Left ventricle myocardium inferior (tissue), 1 donor: ENCODE measurements at regions not wholly inside any gene's neighbourhood (a gene's known extent, or its start where the extent isn't known, plus 50 kb on each side); places are given as distances from the start of the nearest gene placed in this dataset.

Source experiments
- DNase-seq: peaks from one replicate; pipeline ENCODE4 v3.0.0-alpha.2; 2020
- H3K27ac ChIP-seq: fragments of 200-600 bp; replicated peaks from 2 replicates; pipeline ENCODE4 v1.8.0; 2021
- H3K27me3 ChIP-seq: fragments of 200-600 bp; 2 replicates; pipeline ENCODE4 v1.8.0; 2021; ENCODE audit warnings: low read depth
- H3K36me3 ChIP-seq: fragments of 200-600 bp; 2 replicates; pipeline ENCODE4 v1.8.0; 2021
- H3K4me1 ChIP-seq: fragments of 200-600 bp; 2 replicates; pipeline ENCODE4 v1.8.0; 2021
- H3K4me3 ChIP-seq: fragments of 200-600 bp; 2 replicates; pipeline ENCODE4 v1.8.0; 2021; ENCODE audit warnings: mild to moderate bottlenecking, moderate library complexity
- H3K9me3 ChIP-seq: fragments of 200-600 bp; replicated peaks from 2 replicates; pipeline ENCODE4 v1.8.0; 2021
- CTCF ChIP-seq: fragments of 200-600 bp; IDR thresholded peaks from 2 replicates; pipeline ENCODE4 v1.8.0; 2021; ENCODE audit warnings: antibody characterized with exemption, mild to moderate bottlenecking, borderline replicate concordance
- intact Hi-C: fragments of 100-400 bp; cut with micrococcal nuclease; formaldehyde crosslinking; loops from one replicate; pipeline ENCODE4 v1.11.0; 2022
- donor health status: DM: no; HTN: yes; CAD: no; lungs with severe emphysema.

- peak; percentile 48 for DNase-seq
- intact Hi-C loops: no loop called here
- peak overlapping the region; percentile 80 for H3K27ac ChIP-seq
- H3K27me3 ChIP-seq: no peaks in the 10 kb centered on the region
- H3K36me3 ChIP-seq: no peaks in the 10 kb centered on the region
- H3K4me3 ChIP-seq: no peak overlapping the region
- H3K4me1 ChIP-seq: peaks cover 31% of the 10 kb centered on the region
- no peaks in the 10 kb centered on the region for H3K9me3 ChIP-seq
- TF ChIP-seq CTCF: no peak
These were observed 326.3 kb upstream of the TNP1 start for GRCh38 chr2:217186152-217186551.

GRCh38 chr2:217185265-217185995 is 325.6 kb upstream of the TNP1 start:
- intact Hi-C loops: no loop called here
- no peaks in the 10 kb centered on the region for H3K36me3 ChIP-seq
- H3K27me3 ChIP-seq: no peaks in the 10 kb centered on the region
- no peak overlapping the region for H3K4me3 ChIP-seq
- peak overlapping the region; percentile 80 for H3K27ac ChIP-seq
- H3K9me3 ChIP-seq: no peaks in the 10 kb centered on the region
- TF ChIP-seq CTCF: no peak
- DNase-seq: no peak
- peaks cover 31% of the 10 kb centered on the region for H3K4me1 ChIP-seq

GRCh38 chr2:217184242-217184641 is 324.4 kb upstream of the TNP1 start:
- no peaks in the 10 kb centered on the region for H3K36me3 ChIP-seq
- no peak for TF ChIP-seq CTCF
- no peak overlapping the region for H3K27ac ChIP-seq
- no peaks in the 10 kb centered on the region for H3K9me3 ChIP-seq
- DNase-seq: no peak
- H3K4me1 ChIP-seq: peaks cover 31% of the 10 kb centered on the region
- no peak overlapping the region for H3K4me3 ChIP-seq
- no peaks in the 10 kb centered on the region for H3K27me3 ChIP-seq
- intact Hi-C loops: no loop called here

GRCh38 chr2:217183471-217183870 is 323.6 kb upstream of the TNP1 start:
- no peak overlapping the region for H3K4me3 ChIP-seq

GRCh38 chr2:217182926-217183325 is 323.1 kb upstream of the TNP1 start:
- TF ChIP-seq CTCF: no peak
- no peaks in the 10 kb centered on the region for H3K27me3 ChIP-seq
- no peak overlapping the region for H3K27ac ChIP-seq
- intact Hi-C loops: no loop called here
- no peak for DNase-seq
- no peak overlapping the region for H3K4me3 ChIP-seq
- peaks cover 31% of the 10 kb centered on the region for H3K4me1 ChIP-seq
- no peaks in the 10 kb centered on the region for H3K9me3 ChIP-seq
- no peaks in the 10 kb centered on the region for H3K36me3 ChIP-seq

More at GRCh38 chr2:217183471-217183870, 323.6 kb upstream of the TNP1 start:
- no peaks in the 10 kb centered on the region for H3K9me3 ChIP-seq
- H3K36me3 ChIP-seq: no peaks in the 10 kb centered on the region
- no peak overlapping the region for H3K27ac ChIP-seq
- H3K4me1 ChIP-seq: peaks cover 31% of the 10 kb centered on the region
- no peaks in the 10 kb centered on the region for H3K27me3 ChIP-seq
- DNase-seq: no peak
- intact Hi-C loops: no loop called here
- TF ChIP-seq CTCF: no peak
